Smooth muscle cell of the brain vasculature (primary cell): ENCODE measurements at regions not wholly inside any gene's neighbourhood (a gene's known extent, or its start where the extent isn't known, plus 50 kb on each side); places are given as distances from the start of the nearest gene placed in this dataset.

Experiments used
- DNase-seq: peaks from one replicate; pipeline ENCODE4 v3.0.0-alpha.2; 2012; ENCODE audit warnings: low read depth, low spot score

GRCh38 chr2:21939967-21940366, 816.2 kb downstream of the TDRD15 start:
- no peak for DNase-seq

GRCh38 chr2:21944536-21944935, 820.8 kb downstream of the TDRD15 start:
- no peak for DNase-seq

- DNase-seq, result no peak
These were observed 821.9 kb downstream of the TDRD15 start for GRCh38 chr2:21945658-21946057.

GRCh38 chr2:21947046-21947445, 823.3 kb downstream of the TDRD15 start:
- DNase-seq, result no peak

- DNase-seq, result no peak
These were observed 842.4 kb downstream of the TDRD15 start for GRCh38 chr2:21966139-21966538.

GRCh38 chr2:21970971-21971370, 847.2 kb downstream of the TDRD15 start:
- DNase-seq, result no peak

GRCh38 chr2:21972586-21972985, 848.8 kb downstream of the TDRD15 start:
- DNase-seq, result no peak

GRCh38 chr2:21981127-21981526, 857.4 kb downstream of the TDRD15 start:
- no peak for DNase-seq

- no peak for DNase-seq
These were observed 869.2 kb downstream of the TDRD15 start for GRCh38 chr2:21993002-21993401.

GRCh38 chr2:21996339-21996738, 872.6 kb downstream of the TDRD15 start:
- no peak for DNase-seq

- no peak for DNase-seq
These were observed 875.8 kb downstream of the TDRD15 start for GRCh38 chr2:21999522-21999921.

- DNase-seq, result no peak
These were observed 878.3 kb downstream of the TDRD15 start for GRCh38 chr2:22002066-22002465.

GRCh38 chr2:22003270-22003669, 879.5 kb downstream of the TDRD15 start:
- DNase-seq, result no peak

- DNase-seq, result no peak
These were observed 887.3 kb downstream of the TDRD15 start for GRCh38 chr2:22011048-22011447.

GRCh38 chr2:22020091-22020742, 896.4 kb downstream of the TDRD15 start:
- no peak for DNase-seq

- DNase-seq, result no peak
These were observed 903.7 kb downstream of the TDRD15 start for GRCh38 chr2:22027345-22028005.

GRCh38 chr2:22035361-22035830, 911.6 kb downstream of the TDRD15 start:
- no peak for DNase-seq

- no peak for DNase-seq
These were observed 913.5 kb downstream of the TDRD15 start for GRCh38 chr2:22037274-22037673.

- no peak for DNase-seq
These were observed 920.0 kb downstream of the TDRD15 start for GRCh38 chr2:22043784-22044183.

- no peak for DNase-seq
These were observed 932.2 kb downstream of the TDRD15 start for GRCh38 chr2:22055784-22056620.

- DNase-seq, result no peak
These were observed 932.9 kb downstream of the TDRD15 start for GRCh38 chr2:22056621-22057132.

- DNase-seq, result no peak
These were observed 938.9 kb downstream of the TDRD15 start for GRCh38 chr2:22062679-22063078.
